Type B pancreatic cell (in vitro differentiated cells): ENCODE measurements at regions not wholly inside any gene's neighbourhood (a gene's known extent, or its start where the extent isn't known, plus 50 kb on each side); places are given as distances from the start of the nearest gene placed in this dataset.
"Not testable (repeated sequence)": the region's sequence is repeated elsewhere in the genome, so short reads cannot be mapped to it uniquely, and the experiment has no call there.

Experiments
- DNase-seq: peaks from one replicate; pipeline ENCODE4 v3.0.0; 2021; ENCODE audit warnings: mixed read lengths; ENCODE audit not compliant: unreplicated experiment; ENCODE audit errors: extremely low spot score
- H3K27ac Mint-ChIP-seq: 2 replicates; pipeline ENCODE4 v1.8.0; 2021; ENCODE audit warnings: mild to moderate bottlenecking, mixed read lengths
- H3K27me3 Mint-ChIP-seq: 2 replicates; pipeline ENCODE4 v1.8.0; 2021; ENCODE audit warnings: mixed read lengths
- H3K36me3 Mint-ChIP-seq: 2 replicates; pipeline ENCODE4 v1.8.0; 2021; ENCODE audit warnings: mixed read lengths
- H3K4me1 Mint-ChIP-seq: one replicate; pipeline ENCODE4 v1.8.0; 2021; ENCODE audit warnings: mixed read lengths; ENCODE audit not compliant: unreplicated experiment
- H3K4me3 Mint-ChIP-seq: 2 replicates; pipeline ENCODE4 v1.8.0; 2021; ENCODE audit warnings: mild to moderate bottlenecking, mixed read lengths
- H3K9me3 Mint-ChIP-seq: 2 replicates; pipeline ENCODE4 v1.8.0; 2021; ENCODE audit warnings: mixed read lengths
- TF ChIP-seq, protein P1 (sequence below): fragments of 200-600 bp; sonication (generic); conservative IDR thresholded peaks from 2 replicates; pipeline ENCODE4 v1.5.0; 2021; ENCODE audit warnings: antibody characterized with exemption, mild to moderate bottlenecking

DNA sequence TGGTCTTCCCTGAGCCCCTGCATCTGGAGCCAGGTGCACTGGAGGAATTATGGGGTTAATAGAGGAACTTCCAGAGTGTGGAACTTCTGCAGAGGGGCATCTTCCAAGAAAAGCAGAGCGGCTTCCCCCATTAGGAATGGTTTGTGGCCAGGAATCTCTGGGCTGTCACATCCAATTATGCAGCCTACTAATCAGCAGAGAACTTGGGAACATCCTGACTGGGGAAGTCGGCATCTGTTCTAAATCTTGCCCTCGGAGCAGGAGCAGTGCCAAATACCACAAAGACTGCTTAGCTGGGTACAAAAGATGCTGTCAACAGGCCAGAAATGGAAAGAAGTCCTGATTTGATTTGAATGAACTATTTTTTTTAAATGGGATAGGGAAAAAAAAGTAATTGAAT is 435.1 kb downstream of the ZNF536 start:
- Mint-ChIP-seq H3K36me3 (no peaks in the 10 kb centered on the region), H3K9me3 (no peaks in the 10 kb centered on the region), H3K27me3 (peaks cover 26% of the 10 kb centered on the region), H3K4me3 (no peak overlapping the region), H3K4me1 (peaks cover 7% of the 10 kb centered on the region), H3K27ac (no peak overlapping the region)
- TF ChIP-seq, protein P1, sequence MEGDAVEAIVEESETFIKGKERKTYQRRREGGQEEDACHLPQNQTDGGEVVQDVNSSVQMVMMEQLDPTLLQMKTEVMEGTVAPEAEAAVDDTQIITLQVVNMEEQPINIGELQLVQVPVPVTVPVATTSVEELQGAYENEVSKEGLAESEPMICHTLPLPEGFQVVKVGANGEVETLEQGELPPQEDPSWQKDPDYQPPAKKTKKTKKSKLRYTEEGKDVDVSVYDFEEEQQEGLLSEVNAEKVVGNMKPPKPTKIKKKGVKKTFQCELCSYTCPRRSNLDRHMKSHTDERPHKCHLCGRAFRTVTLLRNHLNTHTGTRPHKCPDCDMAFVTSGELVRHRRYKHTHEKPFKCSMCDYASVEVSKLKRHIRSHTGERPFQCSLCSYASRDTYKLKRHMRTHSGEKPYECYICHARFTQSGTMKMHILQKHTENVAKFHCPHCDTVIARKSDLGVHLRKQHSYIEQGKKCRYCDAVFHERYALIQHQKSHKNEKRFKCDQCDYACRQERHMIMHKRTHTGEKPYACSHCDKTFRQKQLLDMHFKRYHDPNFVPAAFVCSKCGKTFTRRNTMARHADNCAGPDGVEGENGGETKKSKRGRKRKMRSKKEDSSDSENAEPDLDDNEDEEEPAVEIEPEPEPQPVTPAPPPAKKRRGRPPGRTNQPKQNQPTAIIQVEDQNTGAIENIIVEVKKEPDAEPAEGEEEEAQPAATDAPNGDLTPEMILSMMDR = no peak
- no peak for DNase-seq

- DNase-seq = no peak
- Mint-ChIP-seq H3K36me3 (no peaks in the 10 kb centered on the region), H3K27ac (no peak overlapping the region), H3K9me3 (no peaks in the 10 kb centered on the region), H3K4me1 (peaks cover under 1% of the 10 kb centered on the region), H3K27me3 (peaks cover 29% of the 10 kb centered on the region), H3K4me3 (no peak overlapping the region)
- TF ChIP-seq, protein P1 = no peak
These were observed 434.1 kb downstream of the ZNF536 start for GRCh38 chr19:30806311-30806710.

DNA sequence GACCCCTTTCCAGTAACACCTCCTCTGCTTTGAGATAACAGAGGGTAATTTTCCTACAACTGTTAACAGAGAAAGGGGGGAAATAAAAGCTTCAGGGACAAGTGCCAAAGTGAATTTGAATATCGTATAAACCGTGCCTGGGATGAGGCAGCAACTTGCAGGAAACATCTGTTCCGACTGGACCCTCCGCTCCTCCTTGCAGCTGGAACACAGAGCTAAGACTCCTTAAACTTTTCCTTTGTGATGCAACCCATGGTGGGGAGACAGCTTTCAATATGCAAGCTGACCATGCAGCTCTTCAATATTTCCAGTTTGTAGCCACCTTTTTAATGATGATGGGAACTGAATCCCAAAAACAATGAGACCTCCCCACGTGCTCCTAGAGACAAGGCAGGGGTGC is 432.6 kb downstream of the ZNF536 start:
- H3K4me1 Mint-ChIP-seq = no peaks in the 10 kb centered on the region
- no peaks in the 10 kb centered on the region for H3K36me3 Mint-ChIP-seq
- H3K27me3 Mint-ChIP-seq = peaks cover 30% of the 10 kb centered on the region
- H3K9me3 Mint-ChIP-seq = no peaks in the 10 kb centered on the region
- TF ChIP-seq, protein P1 = no peak
- H3K27ac Mint-ChIP-seq = no peak overlapping the region
- no peak for DNase-seq
- H3K4me3 Mint-ChIP-seq = no peak overlapping the region

- not testable (repeated sequence) for H3K4me1 Mint-ChIP-seq, H3K27ac Mint-ChIP-seq, H3K36me3 Mint-ChIP-seq, H3K4me3 Mint-ChIP-seq, H3K9me3 Mint-ChIP-seq, DNase-seq
- peaks cover 34% of the 10 kb centered on the region for H3K27me3 Mint-ChIP-seq
These were observed 432.1 kb downstream of the ZNF536 start for GRCh38 chr19:30804333-30804732.

DNA sequence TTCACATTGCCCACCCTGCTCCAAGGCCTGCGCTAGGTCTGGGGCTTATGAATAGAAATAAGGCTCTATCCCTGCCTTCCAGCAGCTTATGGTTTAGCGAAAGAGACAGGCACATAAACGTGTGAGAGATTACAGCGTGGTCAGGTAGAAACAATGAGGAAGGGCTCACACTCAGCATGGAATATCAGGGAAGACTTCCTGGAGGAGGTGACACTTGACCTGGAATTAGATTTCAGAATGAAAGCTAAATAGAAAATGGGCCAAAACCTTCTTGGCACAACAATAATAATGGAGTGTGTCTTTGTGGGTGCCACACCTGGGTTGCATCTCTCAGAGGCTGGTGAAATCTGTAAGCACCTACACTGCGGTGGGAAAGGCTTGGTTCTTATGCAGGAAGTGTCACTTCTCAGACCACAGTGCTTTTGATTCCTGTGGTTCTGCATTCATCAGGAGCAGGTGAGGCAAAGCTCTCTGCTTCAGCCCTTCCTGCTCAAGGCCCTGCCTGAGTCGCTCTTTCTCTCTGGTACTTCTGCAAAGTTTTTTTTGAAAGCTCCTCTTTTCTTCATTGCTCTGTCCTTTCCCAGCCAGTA is 430.3 kb downstream of the ZNF536 start:
- Mint-ChIP-seq H3K4me3 (no peak overlapping the region), H3K27me3 (peaks cover 38% of the 10 kb centered on the region), H3K27ac (no peak overlapping the region), H3K36me3 (no peaks in the 10 kb centered on the region), H3K9me3 (no peaks in the 10 kb centered on the region), H3K4me1 (no peaks in the 10 kb centered on the region)
- TF ChIP-seq, protein P1 = no peak
- no peak for DNase-seq

GRCh38 chr19:30799865-30800755 is 427.9 kb downstream of the ZNF536 start:
- Mint-ChIP-seq H3K27me3 (peaks cover 40% of the 10 kb centered on the region), H3K27ac (no peak overlapping the region), H3K4me1 (no peaks in the 10 kb centered on the region), H3K36me3 (no peaks in the 10 kb centered on the region), H3K4me3 (no peak overlapping the region), H3K9me3 (no peaks in the 10 kb centered on the region)
- peak; percentile 67 for DNase-seq
- TF ChIP-seq, protein P1 = peak; percentile 80
